ENCODE measurements at regions not wholly inside any gene's neighbourhood (a gene's known extent, or its start where the extent isn't known, plus 50 kb on each side); places are given as distances from the start of the nearest gene placed in this dataset.

GRCh38 chr20:52859156-52859876 lies 112.8 kb upstream of the TSHZ2 start:
- no peak for DNase-seq

DNA sequence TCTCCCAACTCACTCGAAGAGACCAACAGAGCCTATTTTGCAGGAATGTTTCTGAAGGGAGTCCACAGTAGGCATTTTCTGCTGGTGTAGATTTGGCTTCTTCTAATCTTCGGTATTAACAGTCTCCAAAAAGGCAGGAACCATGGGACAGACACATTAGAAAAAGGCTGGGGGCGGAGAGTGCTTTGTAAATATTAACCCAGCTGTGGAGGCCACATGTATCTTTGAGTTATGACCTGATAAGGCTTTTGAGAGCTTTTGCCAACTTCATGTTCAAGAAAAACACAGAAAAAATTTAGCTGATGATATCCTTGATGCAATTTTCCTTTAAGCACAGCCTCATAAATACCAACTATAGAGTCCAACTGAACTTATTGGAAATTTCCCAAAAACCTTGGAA lies 119.4 kb upstream of the TSHZ2 start:
- DNase-seq, result no peak

- DNase-seq, result no peak
These were observed 124.3 kb upstream of the TSHZ2 start for GRCh38 chr20:52847731-52848359.

DNA sequence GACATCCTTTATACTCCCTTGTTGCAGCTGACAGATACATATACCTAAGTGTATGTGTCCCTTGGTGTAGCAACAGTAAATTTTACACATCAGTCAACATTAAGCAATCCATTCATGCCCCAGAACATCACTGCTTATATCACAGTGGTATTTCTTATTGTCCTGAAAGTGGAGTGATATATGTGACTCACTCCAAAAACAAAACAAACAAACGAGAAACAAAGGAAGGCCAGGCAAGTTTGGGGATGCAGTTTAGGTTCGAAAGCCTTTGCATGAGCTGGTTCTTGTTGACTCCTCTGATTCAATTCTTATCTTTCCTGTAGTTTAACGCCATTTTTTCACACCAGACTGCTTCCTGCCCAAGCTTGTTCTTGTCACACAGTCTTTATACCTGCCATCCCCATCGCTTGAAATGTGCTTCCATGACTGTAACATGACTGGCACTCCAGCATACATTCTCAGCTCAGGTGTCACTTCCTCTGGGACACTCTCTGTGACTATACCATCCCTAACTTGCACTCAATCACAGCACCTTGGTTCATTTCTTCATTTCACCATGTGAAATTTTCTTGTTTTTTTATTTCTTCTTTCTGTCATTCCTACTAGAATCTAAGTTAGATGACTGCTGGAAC lies 125.0 kb upstream of the TSHZ2 start:
- DNase-seq, result no peak

DNA sequence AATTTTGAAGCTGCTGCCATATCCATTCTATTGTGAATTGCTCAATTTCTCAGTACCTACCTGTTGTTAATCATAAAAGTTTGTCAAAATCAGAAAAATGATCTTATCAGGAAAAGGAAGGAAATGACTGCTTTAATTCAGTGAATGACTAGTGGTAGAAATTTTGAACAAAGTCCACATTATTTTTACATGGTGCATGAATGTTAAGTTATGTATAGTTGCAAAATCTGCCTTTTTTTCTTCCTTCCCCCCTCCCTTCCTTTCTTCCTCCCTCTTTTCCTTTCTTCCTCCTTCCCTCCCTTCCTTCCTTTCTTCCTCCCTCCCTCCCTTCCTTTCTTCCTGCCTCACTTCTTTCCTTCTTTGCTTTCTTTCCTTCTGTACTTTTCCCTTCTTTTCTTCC lies 127.1 kb upstream of the TSHZ2 start:
- no peak for DNase-seq

DNA sequence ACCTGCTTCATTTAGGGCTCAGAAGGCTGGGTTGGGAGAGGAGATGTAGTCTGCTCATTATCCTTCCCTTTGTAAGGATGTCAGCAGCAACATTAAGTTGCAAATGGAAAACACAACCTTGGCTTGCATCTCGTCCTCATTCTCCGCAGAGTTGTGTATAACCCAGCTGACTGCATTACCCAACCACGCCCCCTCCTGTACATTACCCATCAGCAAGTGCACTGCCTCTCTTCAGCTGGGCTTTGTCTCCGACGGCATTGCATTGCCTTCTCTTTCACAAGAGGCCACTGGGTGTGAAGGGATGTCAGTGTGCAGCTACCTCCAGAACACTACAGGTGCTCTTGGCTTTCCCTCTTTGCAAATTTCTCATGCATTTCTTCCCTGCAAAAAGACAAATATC lies 128.7 kb upstream of the TSHZ2 start:
- no peak for DNase-seq

DNA sequence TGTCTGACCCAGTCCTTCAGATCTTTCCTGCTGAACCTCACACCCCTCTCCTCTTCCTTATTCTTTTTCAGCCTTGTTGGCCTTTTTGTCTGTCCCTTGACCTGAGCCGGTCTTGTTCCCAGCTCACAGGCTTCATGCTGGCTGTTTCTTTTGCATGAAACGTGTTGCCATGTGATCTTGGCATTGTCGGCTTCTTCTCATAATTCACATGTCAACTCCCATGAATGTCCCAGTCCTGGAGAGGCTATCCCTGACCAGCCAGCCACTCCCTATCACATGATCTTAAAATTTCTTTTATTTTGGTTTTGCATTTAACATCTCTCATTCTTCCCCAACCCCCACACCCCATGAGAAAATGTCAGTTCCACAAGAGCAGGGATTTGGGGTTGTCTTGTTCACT lies 131.2 kb upstream of the TSHZ2 start:
- no peak for DNase-seq

GRCh38 chr20:52840041-52840440 lies 132.1 kb upstream of the TSHZ2 start:
- no peak for DNase-seq

- no peak for DNase-seq
These were observed 133.5 kb upstream of the TSHZ2 start for GRCh38 chr20:52838510-52839241.

- DNase-seq, result no peak
These were observed 134.8 kb upstream of the TSHZ2 start for GRCh38 chr20:52837378-52837777.

- DNase-seq, result no peak
These were observed 138.3 kb upstream of the TSHZ2 start for GRCh38 chr20:52833901-52834300.

DNA sequence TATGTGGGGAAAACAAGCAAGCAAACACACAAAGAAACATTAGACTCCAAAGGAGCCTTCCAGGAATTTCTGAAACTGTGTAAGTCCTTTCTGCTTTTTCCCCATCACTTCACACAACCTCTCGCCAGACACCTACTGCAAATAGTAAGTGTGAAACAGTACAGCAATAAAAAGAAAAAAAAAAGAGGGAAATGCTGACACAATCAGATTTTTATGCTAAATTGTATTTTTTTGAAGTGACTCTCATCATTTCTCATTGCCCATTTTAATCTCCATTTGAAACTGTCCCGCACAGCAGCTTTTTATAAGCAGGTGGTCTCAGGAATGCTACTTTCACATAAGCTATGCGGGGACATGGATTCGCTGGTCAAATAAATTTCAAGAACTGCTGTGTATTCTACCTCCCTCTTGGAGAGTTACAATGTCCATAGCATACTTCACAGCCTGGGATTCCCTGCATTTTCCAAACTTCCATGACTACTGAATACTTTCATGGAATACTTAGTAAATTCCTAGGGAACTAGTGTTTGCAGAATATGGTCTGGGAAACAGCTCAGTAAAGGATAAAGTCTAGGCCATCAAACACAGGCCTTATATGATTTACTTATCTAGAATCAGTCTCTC lies 139.9 kb upstream of the TSHZ2 start:
- DNase-seq, result no peak

- no peak for DNase-seq
These were observed 141.6 kb upstream of the TSHZ2 start for GRCh38 chr20:52830598-52830997.

- no peak for DNase-seq
These were observed 143.0 kb upstream of the TSHZ2 start for GRCh38 chr20:52829111-52829510.

- no peak for DNase-seq
These were observed 144.0 kb upstream of the TSHZ2 start for GRCh38 chr20:52828199-52828598.

- no peak for DNase-seq
These were observed 145.4 kb upstream of the TSHZ2 start for GRCh38 chr20:52826722-52827121.

DNA sequence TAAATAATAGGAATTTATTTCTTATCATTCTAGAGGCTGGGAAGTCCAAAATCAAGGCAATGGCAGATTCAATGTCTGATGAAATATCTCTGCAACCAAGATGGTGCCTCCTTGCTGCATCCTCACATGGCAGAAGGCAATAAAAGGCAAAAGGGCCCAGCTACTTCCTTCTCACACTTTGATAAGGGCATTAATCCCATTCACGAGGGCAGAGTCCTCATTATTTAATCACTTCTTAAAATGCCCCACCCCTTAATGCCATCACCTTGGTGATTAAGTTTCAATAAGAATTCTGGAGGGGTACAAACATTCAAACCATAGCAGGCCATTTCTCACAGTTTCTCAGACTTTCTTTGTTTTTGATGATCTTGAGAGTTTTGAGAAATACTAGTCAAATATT lies 145.8 kb upstream of the TSHZ2 start:
- DNase-seq, result no peak

GRCh38 chr20:52824494-52825216 lies 147.5 kb upstream of the TSHZ2 start:
- peak; percentile 31 for DNase-seq

DNA sequence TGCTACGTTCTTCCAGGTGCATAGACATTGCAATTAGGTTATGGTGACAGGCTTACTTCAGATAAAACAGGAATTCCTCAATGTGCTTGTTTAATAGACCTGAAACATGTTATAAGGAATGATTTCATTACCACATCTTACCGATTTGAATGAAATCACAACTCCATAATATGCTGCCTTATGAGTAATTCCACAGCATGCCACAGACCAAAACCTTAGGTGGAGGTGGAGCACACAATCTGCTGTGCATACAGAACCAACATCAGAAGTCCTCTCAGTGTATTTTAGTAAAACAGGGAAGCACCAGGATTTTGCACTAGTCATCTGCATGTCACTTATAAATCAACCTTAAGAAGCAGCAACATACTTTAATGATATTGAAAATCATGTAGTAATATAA lies 148.9 kb upstream of the TSHZ2 start:
- no peak for DNase-seq

DNA sequence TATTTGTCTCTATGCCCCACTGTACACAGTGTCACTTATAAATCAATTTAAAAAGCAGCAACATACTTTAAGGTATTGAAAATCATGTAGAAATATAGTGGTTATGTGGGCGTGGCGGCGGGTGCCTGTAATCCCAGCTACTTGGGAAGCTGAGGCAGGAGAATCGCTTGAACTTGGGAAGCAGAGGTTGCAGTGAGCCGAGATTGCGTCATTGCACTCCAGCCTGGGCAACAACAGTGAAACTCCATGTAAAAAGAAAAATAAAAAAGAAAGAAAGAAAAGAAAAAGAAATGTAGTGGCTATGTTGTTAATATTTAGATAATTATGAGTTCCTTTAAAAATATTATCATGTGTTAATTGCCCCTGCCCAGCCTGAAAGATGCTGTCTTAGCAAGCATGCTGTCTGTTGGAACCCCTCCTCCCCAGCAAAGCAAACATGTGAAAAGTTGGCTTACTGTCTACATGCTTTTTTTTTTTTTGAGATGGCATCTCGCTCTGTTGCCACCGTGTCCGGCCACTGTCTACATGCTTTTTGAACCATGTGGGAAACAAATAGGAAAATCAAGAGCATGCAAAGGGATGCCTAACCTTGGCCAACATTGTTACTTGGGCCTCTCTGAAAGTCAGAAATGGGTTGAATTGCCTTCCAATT lies 151.4 kb upstream of the TSHZ2 start:
- DNase-seq, result no peak

DNA sequence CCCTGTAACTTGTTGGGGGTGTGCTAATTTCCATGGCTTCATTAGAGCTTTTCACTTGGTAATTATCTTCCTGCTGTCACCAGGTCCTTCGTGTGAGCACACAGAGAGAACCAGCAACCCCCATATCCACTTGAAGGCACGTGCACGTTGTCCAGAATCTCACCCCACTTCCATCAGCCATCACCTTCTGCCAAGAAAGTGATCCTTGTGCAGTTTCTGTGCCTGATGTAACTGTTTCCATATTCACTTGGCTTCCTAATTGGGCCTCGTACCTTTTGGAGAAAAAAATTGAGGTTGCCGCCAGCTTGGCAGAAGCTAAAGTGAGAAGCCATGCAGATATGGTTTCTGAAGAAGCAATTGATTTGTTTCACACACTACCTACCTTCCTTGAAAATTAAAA lies 153.7 kb upstream of the TSHZ2 start:
- no peak for DNase-seq

DNA sequence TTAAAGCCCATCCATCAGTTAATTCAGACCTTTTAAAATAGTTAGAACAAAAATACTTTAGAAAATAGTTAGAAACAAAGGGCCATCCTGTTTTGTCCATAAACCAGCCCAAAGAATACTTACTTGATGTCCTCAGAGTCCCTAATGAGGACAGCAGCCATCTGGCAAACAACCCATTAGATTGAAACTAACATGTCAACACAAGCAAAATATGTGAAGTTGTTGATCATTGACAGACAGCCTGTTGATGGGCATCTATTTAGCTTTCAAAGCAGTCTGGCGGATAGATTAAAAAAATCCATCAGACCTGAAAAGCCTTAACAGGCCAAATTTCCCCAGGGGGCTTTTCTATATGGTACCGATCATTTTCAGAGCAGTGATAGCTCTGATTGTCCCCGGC lies 154.2 kb upstream of the TSHZ2 start:
- no peak for DNase-seq

Data from RPMI8226 (cell line).